ENCODE measurements at regions not wholly inside any gene's neighbourhood (a gene's known extent, or its start where the extent isn't known, plus 50 kb on each side); places are given as distances from the start of the nearest gene placed in this dataset.

DNA sequence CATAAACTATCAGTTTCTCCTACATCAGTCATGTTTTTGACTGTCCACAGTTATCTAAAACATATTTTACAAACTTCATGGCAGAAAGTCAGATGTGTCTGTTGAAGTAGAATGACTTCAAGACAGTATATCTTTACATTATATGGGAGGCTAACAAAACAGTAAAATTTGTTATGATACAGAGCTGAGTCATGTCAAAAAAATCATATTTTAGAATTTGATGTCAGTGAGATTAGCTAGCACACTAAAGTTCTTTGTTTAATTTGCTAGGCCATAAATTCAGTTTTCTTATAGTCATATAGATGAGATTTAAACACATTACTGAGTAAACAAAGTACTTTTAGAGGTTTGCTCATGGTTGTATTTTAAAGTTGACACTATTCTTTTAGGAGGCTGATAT is 80.3 kb upstream of the IGSF10 start:
- no peak overlapping the region for H3K4me3 ChIP-seq (ENCODE audit: low read depth, low read length)
- no peak for DNase-seq
- H3K27me3 ChIP-seq (ENCODE audit: insufficient read depth, low read depth, severe bottlenecking): peaks cover 54% of the 10 kb centered on the region
- TF ChIP-seq, protein P1, sequence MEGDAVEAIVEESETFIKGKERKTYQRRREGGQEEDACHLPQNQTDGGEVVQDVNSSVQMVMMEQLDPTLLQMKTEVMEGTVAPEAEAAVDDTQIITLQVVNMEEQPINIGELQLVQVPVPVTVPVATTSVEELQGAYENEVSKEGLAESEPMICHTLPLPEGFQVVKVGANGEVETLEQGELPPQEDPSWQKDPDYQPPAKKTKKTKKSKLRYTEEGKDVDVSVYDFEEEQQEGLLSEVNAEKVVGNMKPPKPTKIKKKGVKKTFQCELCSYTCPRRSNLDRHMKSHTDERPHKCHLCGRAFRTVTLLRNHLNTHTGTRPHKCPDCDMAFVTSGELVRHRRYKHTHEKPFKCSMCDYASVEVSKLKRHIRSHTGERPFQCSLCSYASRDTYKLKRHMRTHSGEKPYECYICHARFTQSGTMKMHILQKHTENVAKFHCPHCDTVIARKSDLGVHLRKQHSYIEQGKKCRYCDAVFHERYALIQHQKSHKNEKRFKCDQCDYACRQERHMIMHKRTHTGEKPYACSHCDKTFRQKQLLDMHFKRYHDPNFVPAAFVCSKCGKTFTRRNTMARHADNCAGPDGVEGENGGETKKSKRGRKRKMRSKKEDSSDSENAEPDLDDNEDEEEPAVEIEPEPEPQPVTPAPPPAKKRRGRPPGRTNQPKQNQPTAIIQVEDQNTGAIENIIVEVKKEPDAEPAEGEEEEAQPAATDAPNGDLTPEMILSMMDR (IDR thresholded peaks at IDR 0.05; ENCODE audit: low read depth, low read length): no peak
- H3K36me3 ChIP-seq: no peaks in the 10 kb centered on the region
- no peak overlapping the region for H3K27ac ChIP-seq
- no peaks in the 10 kb centered on the region for H3K9me3 ChIP-seq (ENCODE audit: severe bottlenecking)

DNA sequence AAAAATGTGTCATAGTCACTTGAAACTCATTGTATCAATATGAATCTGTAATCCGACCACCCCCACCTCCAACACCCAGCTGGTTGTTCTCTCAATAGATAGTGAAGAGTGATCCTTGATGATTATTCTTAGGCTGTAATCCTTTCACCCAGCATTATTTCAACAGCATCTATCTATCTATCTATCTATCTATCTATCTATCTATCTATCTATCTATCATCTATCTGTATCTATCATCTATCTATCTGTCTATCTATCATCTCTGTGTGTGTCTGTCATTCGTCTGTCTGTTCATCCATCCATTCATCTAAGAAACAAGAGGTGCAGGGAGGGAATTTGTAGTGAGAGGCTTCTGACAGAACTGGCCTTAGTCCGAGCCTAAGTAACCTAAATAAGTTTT is 78.7 kb upstream of the IGSF10 start:
- TF ChIP-seq, protein P1 (IDR thresholded peaks at IDR 0.05; ENCODE audit: low read depth, low read length): no peak
- no peaks in the 10 kb centered on the region for H3K9me3 ChIP-seq (ENCODE audit: severe bottlenecking)
- no peak overlapping the region for H3K27ac ChIP-seq
- no peaks in the 10 kb centered on the region for H3K36me3 ChIP-seq
- DNase-seq: no peak
- H3K4me3 ChIP-seq (ENCODE audit: low read depth, low read length): no peak overlapping the region
- peaks cover 51% of the 10 kb centered on the region for H3K27me3 ChIP-seq (ENCODE audit: insufficient read depth, low read depth, severe bottlenecking)

DNA sequence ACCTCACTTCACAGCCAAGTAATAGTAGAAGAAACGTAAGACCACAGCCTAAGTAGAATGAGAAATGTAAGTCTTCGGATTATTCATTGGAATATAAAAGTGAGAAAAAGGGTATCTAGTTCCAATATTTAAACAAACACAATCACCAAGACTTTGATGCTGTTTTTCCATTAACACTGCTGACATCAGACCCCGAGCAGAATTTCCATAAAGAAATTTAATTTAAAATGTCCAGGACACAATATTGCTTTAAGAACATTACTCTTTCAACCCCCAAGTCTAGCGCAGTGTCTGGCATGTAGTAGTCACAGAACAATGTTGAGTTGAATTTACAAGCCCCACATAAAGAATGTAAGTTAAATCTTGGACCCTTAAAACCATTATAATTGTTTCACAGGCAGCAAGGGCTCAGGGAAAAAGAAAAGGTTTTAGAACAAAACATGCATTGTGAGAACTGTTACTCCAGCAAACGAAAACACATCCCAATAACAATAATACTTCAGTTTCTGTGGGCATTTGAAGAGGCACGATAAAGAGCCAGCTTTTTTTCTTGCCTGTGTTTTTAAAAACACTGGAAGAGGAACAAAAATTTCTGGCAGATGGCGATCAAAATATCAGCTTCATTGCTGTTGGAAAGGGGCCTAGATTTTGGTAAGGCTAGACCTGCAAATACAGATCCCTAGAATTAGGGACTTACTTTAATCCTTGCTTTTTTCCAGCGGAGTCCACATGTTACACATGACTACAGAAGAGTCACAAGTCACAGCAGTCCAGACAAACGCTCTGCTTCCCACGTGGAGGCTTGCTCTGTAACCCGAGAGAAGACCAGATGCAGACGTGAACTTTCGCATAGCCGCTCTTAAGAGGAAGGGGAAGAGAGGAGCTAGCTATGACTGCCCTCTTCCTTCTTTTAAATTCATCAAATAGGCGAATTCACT is 77.9 kb upstream of the IGSF10 start:
- TF ChIP-seq, protein P1 (IDR thresholded peaks at IDR 0.05; ENCODE audit: low read depth, low read length): no peak
- DNase-seq: no peak
- Histone ChIP-seq H3K4me3 (ENCODE audit: low read depth, low read length) (no peak overlapping the region), H3K9me3 (ENCODE audit: severe bottlenecking) (peaks cover 3% of the 10 kb centered on the region), H3K27ac (no peak overlapping the region), H3K36me3 (no peaks in the 10 kb centered on the region), H3K27me3 (ENCODE audit: insufficient read depth, low read depth, severe bottlenecking) (peaks cover 51% of the 10 kb centered on the region)

DNA sequence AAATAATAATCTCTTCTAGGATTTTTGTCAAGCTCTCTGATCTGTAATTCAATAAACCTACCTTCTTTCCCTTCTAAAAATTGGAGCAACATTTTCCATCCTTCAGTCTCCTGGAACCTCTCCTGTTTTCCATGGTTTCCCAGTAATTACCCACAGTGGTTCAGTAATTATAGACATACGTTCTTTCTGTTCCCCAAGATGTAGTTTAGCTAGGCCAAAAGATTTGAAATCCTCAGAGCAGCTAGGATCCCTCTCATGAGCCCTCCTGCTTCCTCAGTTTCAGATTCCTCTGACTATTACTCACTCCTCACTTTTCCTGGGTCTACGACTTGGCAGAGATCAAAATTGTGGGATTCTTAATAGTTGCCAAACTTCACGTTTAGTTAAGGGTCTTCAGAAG is 76.9 kb upstream of the IGSF10 start:
- H3K27me3 ChIP-seq (ENCODE audit: insufficient read depth, low read depth, severe bottlenecking): peaks cover 48% of the 10 kb centered on the region
- DNase-seq: no peak
- no peak overlapping the region for H3K4me3 ChIP-seq (ENCODE audit: low read depth, low read length)
- no peaks in the 10 kb centered on the region for H3K36me3 ChIP-seq
- no peak overlapping the region for H3K27ac ChIP-seq
- TF ChIP-seq, protein P1 (IDR thresholded peaks at IDR 0.05; ENCODE audit: low read depth, low read length): no peak
- peaks cover 3% of the 10 kb centered on the region for H3K9me3 ChIP-seq (ENCODE audit: severe bottlenecking)

DNA sequence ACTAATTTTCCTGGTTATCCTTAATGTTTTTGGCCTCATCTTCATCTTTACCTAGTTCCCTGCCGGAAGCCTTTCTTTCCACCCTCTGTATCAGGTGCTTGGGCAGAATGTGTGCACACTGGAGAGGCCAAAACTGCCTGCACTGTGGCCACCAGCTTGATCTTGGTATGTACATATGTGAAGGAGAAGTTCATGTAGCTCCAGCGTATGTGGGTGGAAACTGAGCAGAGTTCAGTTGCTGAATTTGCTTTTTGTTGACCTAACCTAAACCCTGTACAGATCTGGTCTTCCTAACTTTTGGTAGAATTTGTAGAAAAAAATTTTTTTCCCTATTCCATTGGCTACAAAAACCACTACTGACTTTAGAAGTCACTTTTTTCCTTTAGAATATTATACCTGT is 65.9 kb upstream of the IGSF10 start:
- TF ChIP-seq, protein P1 (IDR thresholded peaks at IDR 0.05; ENCODE audit: low read depth, low read length): no peak
- H3K4me3 ChIP-seq (ENCODE audit: low read depth, low read length): no peak overlapping the region
- peaks cover 46% of the 10 kb centered on the region for H3K27me3 ChIP-seq (ENCODE audit: insufficient read depth, low read depth, severe bottlenecking)
- H3K27ac ChIP-seq: no peak overlapping the region
- DNase-seq: no peak
- H3K9me3 ChIP-seq (ENCODE audit: severe bottlenecking): no peaks in the 10 kb centered on the region
- H3K36me3 ChIP-seq: no peaks in the 10 kb centered on the region
